OCI-LY1 (cell line): ENCODE measurements at regions not wholly inside any gene's neighbourhood (a gene's known extent, or its start where the extent isn't known, plus 50 kb on each side); places are given as distances from the start of the nearest gene placed in this dataset.

ENCODE experiments used
- H2AFZ ChIP-seq: fragments of 200-600 bp; sonication (generic), shearing (Covaris generic); 2 replicates; pipeline ENCODE4 v1.6.0; 2014; ENCODE audit warnings: antibody characterized with exemption, mild to moderate bottlenecking, low read length
- H3F3A ChIP-seq: fragments of 200-600 bp; sonication (generic), shearing (Covaris generic); 2 replicates; pipeline ENCODE4 v1.6.0; 2014; ENCODE audit warnings: mild to moderate bottlenecking, antibody characterized with exemption, low read length, moderate library complexity; ENCODE audit not compliant: insufficient read depth
- H3K27ac ChIP-seq: fragments of 200-600 bp; sonication (generic); 2 replicates; pipeline ENCODE4 v1.5.1; 2014; ENCODE audit warnings: low read length, mixed run types, mild to moderate bottlenecking, low read depth; ENCODE audit not compliant: poor library complexity, severe bottlenecking
- H3K27me3 ChIP-seq: fragments of 200-600 bp; sonication (generic); 2 replicates; pipeline ENCODE4 v1.6.0; 2014; ENCODE audit warnings: antibody characterized with exemption, mild to moderate bottlenecking, low read length, moderate library complexity; ENCODE audit not compliant: insufficient read depth
- H3K36me3 ChIP-seq: fragments of 200-600 bp; sonication (generic); 2 replicates; pipeline ENCODE4 v1.6.1; 2014; ENCODE audit warnings: mild to moderate bottlenecking, antibody characterized with exemption, low read length, moderate library complexity, mixed read lengths; ENCODE audit not compliant: insufficient read depth
- H3K4me1 ChIP-seq: fragments of 200-600 bp; sonication (generic); 2 replicates; pipeline ENCODE4 v1.5.1; 2014; ENCODE audit warnings: mild to moderate bottlenecking, low read length, moderate library complexity; ENCODE audit not compliant: insufficient read depth, severe bottlenecking
- H3K4me2 ChIP-seq: fragments of 200-600 bp; sonication (generic), shearing (Covaris generic); 2 replicates; pipeline ENCODE4 v1.6.1; 2014; ENCODE audit warnings: low read length
- H3K4me3 ChIP-seq: fragments of 200-600 bp; sonication (generic); 2 replicates; pipeline ENCODE4 v1.5.1; 2014; ENCODE audit warnings: low read length, low read depth, mild to moderate bottlenecking, mixed read lengths; ENCODE audit not compliant: poor library complexity, severe bottlenecking
- H3K79me2 ChIP-seq: fragments of 200-600 bp; shearing (Covaris generic); 2 replicates; pipeline ENCODE4 v1.6.1; 2016; ENCODE audit warnings: mixed run types, low read length, mixed read lengths; ENCODE audit not compliant: insufficient read depth
- H3K9ac ChIP-seq: fragments of 200-600 bp; sonication (generic), shearing (Covaris generic); 2 replicates; pipeline ENCODE4 v1.6.1; 2014; ENCODE audit warnings: mild to moderate bottlenecking, low read length, mixed read lengths
- H3K9me2 ChIP-seq: fragments of 200-600 bp; sonication (generic), shearing (Covaris generic); 2 replicates; pipeline ENCODE4 v1.6.1; 2014; ENCODE audit warnings: low read depth, mild to moderate bottlenecking, low read length, mixed read lengths
- H3K9me3 ChIP-seq: fragments of 200-600 bp; shearing (Covaris generic); 2 replicates; pipeline ENCODE4 v1.6.1; 2014; ENCODE audit warnings: low read length, mixed read lengths
- H4K20me1 ChIP-seq: fragments of 200-600 bp; sonication (generic), shearing (Covaris generic); 2 replicates; pipeline ENCODE4 v1.6.0; 2016; ENCODE audit warnings: mild to moderate bottlenecking, low read length; ENCODE audit not compliant: insufficient read depth
- CTCF ChIP-seq: fragments of 200-600 bp; sonication (generic), shearing (Covaris generic); IDR thresholded peaks from 2 replicates; pipeline ENCODE4 v1.5.1; 2017; ENCODE audit warnings: mild to moderate bottlenecking, antibody characterized with exemption, low read length, moderate library complexity, mixed read lengths
- EZH2 ChIP-seq: fragments of 200-600 bp; sonication (generic), shearing (Covaris generic); IDR thresholded peaks from 2 replicates; pipeline ENCODE4 v1.8.0; 2017; ENCODE audit warnings: borderline replicate concordance, mixed run types, mild to moderate bottlenecking, antibody characterized with exemption, low read length, moderate library complexity, mixed read lengths

GRCh38 chr5:74499256-74500050 is 141.1 kb downstream of the ENC1 start:
- Histone ChIP-seq H4K20me1 (no peaks in the 10 kb centered on the region), H3K4me2 (no peak overlapping the region), H3K79me2 (no peaks in the 10 kb centered on the region), H3K27ac (no peak overlapping the region), H3K9me3 (no peaks in the 10 kb centered on the region), H3K9ac (no peak overlapping the region), H3K9me2 (no peaks in the 10 kb centered on the region), H3K36me3 (no peaks in the 10 kb centered on the region), H3K4me1 (no peaks in the 10 kb centered on the region), H3K27me3 (no peaks in the 10 kb centered on the region), H2AFZ (no peak overlapping the region), H3F3A (no peaks in the 10 kb centered on the region), H3K4me3 (no peak overlapping the region)
- TF ChIP-seq EZH2 (no peak), CTCF (no peak)

DNA sequence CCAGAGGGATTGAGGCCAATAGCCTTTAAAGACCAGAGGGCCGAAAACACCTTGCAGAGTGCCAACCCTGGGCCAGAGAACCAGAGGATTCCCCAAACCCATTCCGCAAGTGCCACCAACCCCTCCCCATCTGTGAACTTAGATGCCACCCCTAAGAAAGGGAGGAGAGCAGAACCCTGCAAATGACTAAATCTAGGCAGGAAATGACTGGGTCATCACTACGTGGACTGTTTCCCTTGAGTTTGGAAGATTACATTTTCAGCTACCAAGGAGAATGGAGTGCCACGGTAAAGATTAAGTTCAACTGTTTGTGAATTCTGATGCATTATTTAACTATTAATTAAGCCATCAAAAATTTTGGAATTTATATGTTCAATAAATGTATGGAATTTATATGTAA is 142.8 kb downstream of the ENC1 start:
- no peak for TF ChIP-seq EZH2
- TF ChIP-seq CTCF, result no peak
- Histone ChIP-seq H3K4me2 (no peak overlapping the region), H4K20me1 (no peaks in the 10 kb centered on the region)

DNA sequence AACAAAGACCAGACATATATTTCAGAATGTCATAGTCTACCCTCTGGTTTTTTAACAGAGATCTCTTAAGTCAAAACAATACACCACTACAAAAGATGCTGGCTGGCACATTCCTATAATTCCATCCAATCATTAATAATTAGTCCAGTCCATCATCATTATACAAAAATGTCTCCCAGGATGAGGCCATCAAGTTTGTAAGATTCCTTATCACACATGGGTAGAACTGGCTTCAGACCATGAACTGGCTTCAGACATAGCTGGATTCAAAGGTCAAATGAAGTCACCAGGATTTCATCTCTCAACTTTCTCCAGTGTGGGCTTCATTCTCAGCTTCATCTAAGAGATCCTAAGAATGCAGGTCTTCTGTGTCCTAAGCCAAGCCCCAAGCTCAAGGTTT is 147.1 kb downstream of the ENC1 start:
- Histone ChIP-seq H3K4me3 (no peak overlapping the region), H3K9me3 (no peaks in the 10 kb centered on the region), H2AFZ (no peak overlapping the region), H3K27me3 (no peaks in the 10 kb centered on the region), H3K36me3 (no peaks in the 10 kb centered on the region), H3K27ac (no peak overlapping the region), H3K9me2 (no peaks in the 10 kb centered on the region), H3K79me2 (no peaks in the 10 kb centered on the region), H3K4me1 (no peaks in the 10 kb centered on the region), H3K9ac (no peak overlapping the region), H3F3A (no peaks in the 10 kb centered on the region), H3K4me2 (no peak overlapping the region), H4K20me1 (no peaks in the 10 kb centered on the region)
- TF ChIP-seq CTCF, result no peak
- TF ChIP-seq EZH2, result no peak

More for the DNA sequence above, 142.8 kb downstream of the ENC1 start:
- Histone ChIP-seq H3K4me1 (no peaks in the 10 kb centered on the region), H3K9me2 (no peaks in the 10 kb centered on the region), H3K9ac (no peak overlapping the region), H3F3A (no peaks in the 10 kb centered on the region), H3K9me3 (no peaks in the 10 kb centered on the region), H3K4me3 (no peak overlapping the region), H3K36me3 (no peaks in the 10 kb centered on the region), H3K27ac (no peak overlapping the region), H3K79me2 (no peaks in the 10 kb centered on the region), H3K27me3 (no peaks in the 10 kb centered on the region), H2AFZ (no peak overlapping the region)
